Spinal cord (tissue), 9 donors: ENCODE measurements at regions not wholly inside any gene's neighbourhood (a gene's known extent, or its start where the extent isn't known, plus 50 kb on each side); places are given as distances from the start of the nearest gene placed in this dataset.

ENCODE experiments used
- DNase-seq, 6 donors: peaks; one replicate each; pipeline versions ENCODE4 v3.0.0 to v3.0.0-alpha.2; 2013 to 2015; ENCODE audit warnings: low spot score in 6 of 6, low read depth in 4 of 6
- H3K27ac ChIP-seq: one replicate; pipeline ENCODE4 v1.5.1; 2013; ENCODE audit warnings: low read depth, low read length, control low read depth
- H3K27me3 ChIP-seq: one replicate; pipeline ENCODE4 v1.6.1; 2013; ENCODE audit warnings: low read length; ENCODE audit not compliant: control insufficient read depth, insufficient read depth
- H3K36me3 ChIP-seq: one replicate; pipeline ENCODE4 v1.6.1; 2013; ENCODE audit warnings: low read length; ENCODE audit not compliant: control insufficient read depth, insufficient read depth
- H3K4me1 ChIP-seq: one replicate; pipeline ENCODE4 v1.6.1; 2013; ENCODE audit warnings: low read length; ENCODE audit not compliant: control insufficient read depth, insufficient read depth
- H3K4me3 ChIP-seq: one replicate; pipeline ENCODE4 v1.5.1; 2013; ENCODE audit warnings: low read depth, low read length, control low read depth
- H3K9me3 ChIP-seq: one replicate; pipeline ENCODE4 v1.6.1; 2013; ENCODE audit warnings: low read length; ENCODE audit not compliant: control insufficient read depth, insufficient read depth
- WGBS: methylation state at CpG from one replicate; pipeline ENCODE4 v1.1.5; 2013; ENCODE audit warnings: missing lambda C conversion rate; ENCODE audit not compliant: insufficient coverage; 5-methylcytosine and 5-hydroxymethylcytosine counted together
- donor health status: healthy.

DNA sequence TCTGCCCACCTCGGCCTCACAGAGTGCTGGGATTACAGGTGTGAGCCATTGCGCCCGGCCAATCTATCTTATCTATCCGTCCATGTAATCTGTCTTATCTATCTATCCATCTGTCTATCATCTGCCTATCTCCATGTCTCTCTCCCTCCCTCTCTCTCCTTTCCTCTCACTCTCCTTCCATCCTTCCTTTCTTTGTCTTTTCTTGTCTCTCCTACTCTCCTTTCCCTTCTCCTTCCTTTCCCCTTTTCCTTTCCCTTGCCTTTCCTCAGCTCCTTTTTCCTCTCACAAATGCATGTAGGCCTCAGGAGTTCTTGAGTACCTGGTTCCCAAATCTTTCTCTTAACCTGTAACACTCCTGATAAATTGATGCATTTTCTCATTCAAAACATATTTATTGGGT, 89.3 kb upstream of the WSCD2 start:
- Histone ChIP-seq H3K4me1 (peaks cover 6% of the 10 kb centered on the region), H3K4me3 (no peak overlapping the region), H3K27ac (no peak overlapping the region), H3K36me3 (no peaks in the 10 kb centered on the region), H3K9me3 (no peaks in the 10 kb centered on the region), H3K27me3 (no peaks in the 10 kb centered on the region)
- no peak for DNase-seq
- WGBS, result 88% methylated on average over 4 of the region's 4 CpGs

- no peaks in the 10 kb centered on the region for H3K36me3 ChIP-seq
- H3K27ac ChIP-seq, result no peak overlapping the region
- H3K4me1 ChIP-seq, result peaks cover 6% of the 10 kb centered on the region
- no peak overlapping the region for H3K4me3 ChIP-seq
- peak in 1 of 6 donors; percentile 18 for DNase-seq
- H3K9me3 ChIP-seq, result no peaks in the 10 kb centered on the region
- 64% methylated on average over 2 of the region's 2 CpGs for WGBS
- H3K27me3 ChIP-seq, result no peaks in the 10 kb centered on the region
Measured at GRCh38 chr12:108040947-108041346, 88.1 kb upstream of the WSCD2 start.

DNA sequence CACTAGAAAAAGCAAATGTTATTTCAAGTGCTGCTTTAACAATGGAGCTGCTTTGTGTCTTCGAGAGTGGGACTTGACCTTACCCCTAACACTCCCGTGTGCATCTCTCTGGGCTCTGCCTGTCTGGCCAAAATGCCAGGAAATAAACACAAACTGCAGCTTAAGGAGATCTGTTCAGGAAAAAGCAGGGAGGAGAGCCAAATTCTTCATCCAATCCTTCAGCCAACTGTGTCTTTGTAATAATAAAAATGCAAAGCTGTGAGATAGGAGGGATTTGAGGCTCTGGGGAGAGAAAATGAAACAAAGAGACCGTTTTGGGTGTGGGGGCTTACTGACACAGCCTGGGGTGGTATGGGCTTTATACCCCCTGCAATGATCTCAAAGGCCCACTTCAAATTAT, 85.8 kb upstream of the WSCD2 start:
- Histone ChIP-seq H3K9me3 (no peaks in the 10 kb centered on the region), H3K27ac (no peak overlapping the region), H3K27me3 (no peaks in the 10 kb centered on the region), H3K36me3 (no peaks in the 10 kb centered on the region), H3K4me3 (no peak overlapping the region), H3K4me1 (peaks cover 6% of the 10 kb centered on the region)
- WGBS, result no CpG with 5 or more reads among the region's 3 CpGs
- peak in 2 of 6 donors; percentile 43 to 47 for DNase-seq

DNA sequence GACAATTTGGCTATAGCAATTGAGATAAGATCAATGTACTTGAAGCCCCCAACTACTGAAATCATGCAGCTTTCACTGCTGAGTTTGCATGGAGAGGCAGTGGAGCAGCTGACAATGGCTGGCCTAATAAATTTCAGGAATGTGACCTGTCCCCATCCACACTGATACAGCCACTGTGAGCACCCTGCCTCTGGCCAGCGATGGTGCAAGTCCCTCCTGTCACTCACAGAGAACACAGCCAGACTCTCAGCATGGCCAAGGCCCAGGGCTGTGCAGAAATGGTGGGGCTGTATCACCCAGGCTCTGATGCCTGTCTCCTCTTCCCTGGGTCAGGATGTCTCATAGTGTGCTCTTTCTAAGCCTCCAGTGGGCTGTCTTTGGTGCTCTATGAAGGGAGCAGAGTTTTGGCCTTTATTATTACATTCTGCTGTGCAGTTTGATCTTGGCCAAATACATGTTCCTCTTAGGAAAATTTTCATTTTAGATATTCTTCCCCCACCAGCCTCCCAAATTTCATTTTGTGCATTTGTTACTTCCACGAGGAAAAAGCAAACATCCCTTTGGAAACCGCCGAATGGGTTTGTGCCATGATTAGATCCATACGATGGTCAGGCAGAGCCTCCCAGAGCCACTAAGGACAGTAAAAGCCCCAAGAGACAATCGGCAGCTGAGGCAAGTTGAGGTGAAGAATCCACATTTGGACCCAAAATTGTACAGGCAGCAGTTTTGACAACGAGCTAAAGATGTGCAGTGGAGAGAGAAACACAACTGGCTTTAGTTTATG, 85.1 kb upstream of the WSCD2 start:
- H3K9me3 ChIP-seq, result no peaks in the 10 kb centered on the region
- H3K27ac ChIP-seq, result no peak overlapping the region
- no peaks in the 10 kb centered on the region for H3K36me3 ChIP-seq
- H3K4me3 ChIP-seq, result no peak overlapping the region
- WGBS, result 77% methylated on average over 6 of the region's 7 CpGs
- peaks cover 6% of the 10 kb centered on the region for H3K4me1 ChIP-seq
- DNase-seq, result peak in 1 of 6 donors; percentile 40
- no peaks in the 10 kb centered on the region for H3K27me3 ChIP-seq

DNA sequence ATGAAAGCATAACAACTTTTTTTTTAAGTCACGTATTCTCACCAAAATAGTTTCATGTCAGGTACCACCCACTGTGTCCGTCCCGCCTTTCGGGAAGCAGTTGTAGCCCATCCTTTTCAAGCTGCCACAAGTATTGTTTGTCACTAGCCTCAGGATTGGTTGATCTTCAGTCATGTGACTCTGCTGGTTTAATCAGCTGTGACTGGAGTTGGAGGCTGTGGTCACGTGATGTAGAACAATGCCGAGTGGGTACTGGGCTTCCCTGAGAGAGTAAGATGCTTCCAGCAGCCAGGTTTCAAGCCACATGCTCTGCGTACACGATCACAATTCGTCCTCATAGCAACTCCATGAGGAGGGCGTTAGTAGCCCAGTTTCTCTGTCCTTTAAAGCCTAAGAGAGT, 83.0 kb upstream of the WSCD2 start:
- 90% methylated on average over 10 of the region's 10 CpGs for WGBS
- no peaks in the 10 kb centered on the region for H3K9me3 ChIP-seq
- no peaks in the 10 kb centered on the region for H3K36me3 ChIP-seq
- H3K4me3 ChIP-seq, result no peak overlapping the region
- no peak overlapping the region for H3K27ac ChIP-seq
- H3K27me3 ChIP-seq, result no peaks in the 10 kb centered on the region
- no peak for DNase-seq
- peaks cover 6% of the 10 kb centered on the region for H3K4me1 ChIP-seq

- DNase-seq, result no peak
- Histone ChIP-seq H3K9me3 (no peaks in the 10 kb centered on the region), H3K36me3 (no peaks in the 10 kb centered on the region), H3K4me1 (peaks cover 6% of the 10 kb centered on the region), H3K4me3 (no peak overlapping the region), H3K27ac (no peak overlapping the region), H3K27me3 (no peaks in the 10 kb centered on the region)
- WGBS, result 82% methylated on average over 12 of the region's 12 CpGs
Measured at GRCh38 chr12:108046650-108047049, 82.4 kb upstream of the WSCD2 start.

DNA sequence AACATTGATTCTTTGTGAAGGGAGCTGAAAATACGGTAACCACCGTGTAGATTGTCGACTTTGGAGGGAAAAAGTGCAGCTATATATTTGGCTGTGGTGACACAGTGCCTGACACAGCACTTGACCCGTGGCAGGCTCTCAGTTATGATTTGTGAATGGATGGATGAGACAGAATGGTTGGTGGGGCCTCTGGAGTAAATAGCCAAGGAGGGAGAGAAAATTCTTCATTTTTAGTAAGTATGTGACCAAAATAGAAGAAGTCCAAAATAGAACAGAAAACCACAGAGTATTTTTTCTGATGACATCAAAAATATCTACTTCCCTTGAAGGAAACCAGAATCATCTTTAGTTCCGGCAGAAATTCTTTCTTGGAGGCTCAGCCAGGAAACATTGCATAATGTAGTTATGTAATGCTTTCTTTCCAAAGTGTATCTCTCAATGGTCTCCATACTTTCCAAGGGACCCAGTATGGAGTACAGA, 82.0 kb upstream of the WSCD2 start:
- Histone ChIP-seq H3K4me1 (peaks cover 6% of the 10 kb centered on the region), H3K36me3 (no peaks in the 10 kb centered on the region), H3K27me3 (no peaks in the 10 kb centered on the region), H3K4me3 (no peak overlapping the region), H3K9me3 (no peaks in the 10 kb centered on the region), H3K27ac (no peak overlapping the region)
- WGBS, result 72% methylated on average over 4 of the region's 5 CpGs
- no peak for DNase-seq

DNA sequence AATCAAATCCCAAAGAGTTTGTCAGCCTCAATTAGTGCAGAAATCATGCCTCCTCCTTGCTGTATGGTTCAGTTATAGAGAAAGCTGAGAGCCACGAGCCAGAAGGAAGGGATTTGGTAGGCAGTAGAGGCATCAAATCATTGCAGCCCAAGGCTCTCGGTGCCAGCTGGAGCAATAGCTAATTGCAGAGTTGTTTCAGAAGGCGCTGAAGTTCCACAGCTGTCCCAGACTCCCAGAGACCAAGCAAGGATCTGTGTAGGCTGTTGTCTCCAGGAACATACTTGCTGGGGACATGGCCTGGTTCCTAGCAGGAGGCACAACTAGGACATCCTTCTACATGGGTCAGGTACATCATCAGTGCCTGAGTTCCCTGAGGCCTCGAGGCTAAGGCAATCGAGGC, 80.4 kb upstream of the WSCD2 start:
- peak in 1 of 6 donors; percentile 29 for DNase-seq
- Histone ChIP-seq H3K36me3 (no peaks in the 10 kb centered on the region), H3K27me3 (no peaks in the 10 kb centered on the region), H3K4me3 (no peak overlapping the region), H3K4me1 (peaks cover 2% of the 10 kb centered on the region), H3K9me3 (no peaks in the 10 kb centered on the region), H3K27ac (no peak overlapping the region)
- WGBS, result 59% methylated on average over 3 of the region's 5 CpGs

DNA sequence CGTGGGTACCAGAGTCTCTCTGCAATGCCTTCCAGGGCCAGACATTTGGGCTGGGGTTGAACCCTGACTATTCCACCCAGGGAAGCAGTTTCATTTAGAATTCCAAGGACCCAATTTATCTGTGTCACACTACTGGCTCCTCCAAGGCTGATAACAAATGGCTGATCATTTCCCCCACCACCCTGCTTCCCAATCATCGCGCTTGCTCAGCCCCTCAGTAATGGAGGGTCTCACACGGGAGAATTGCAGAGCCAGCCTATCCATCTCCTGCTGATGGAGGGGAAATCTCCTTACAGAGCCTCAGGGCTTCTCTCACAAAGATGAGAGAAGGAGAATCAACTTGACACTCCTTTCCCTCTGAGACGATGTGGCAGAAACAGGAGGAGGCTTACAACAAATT, 78.4 kb upstream of the WSCD2 start:
- Histone ChIP-seq H3K9me3 (no peaks in the 10 kb centered on the region), H3K36me3 (no peaks in the 10 kb centered on the region), H3K4me1 (no peaks in the 10 kb centered on the region), H3K4me3 (no peak overlapping the region), H3K27ac (no peak overlapping the region), H3K27me3 (no peaks in the 10 kb centered on the region)
- DNase-seq, result peak in 1 of 6 donors; percentile 73
- 100% methylated on average over 1 of the region's 5 CpGs for WGBS

- H3K27me3 ChIP-seq, result no peaks in the 10 kb centered on the region
- WGBS, result 75% methylated on average over 3 of the region's 5 CpGs
Measured at GRCh38 chr12:108052260-108052659, 76.8 kb upstream of the WSCD2 start.

More at GRCh38 chr12:108052260-108052659, 76.8 kb upstream of the WSCD2 start:
- H3K4me3 ChIP-seq, result no peak overlapping the region
- no peaks in the 10 kb centered on the region for H3K9me3 ChIP-seq
- no peaks in the 10 kb centered on the region for H3K36me3 ChIP-seq
- DNase-seq, result no peak
- no peaks in the 10 kb centered on the region for H3K4me1 ChIP-seq
- H3K27ac ChIP-seq, result no peak overlapping the region
